ENCODE measurements at regions not wholly inside any gene's neighbourhood (a gene's known extent, or its start where the extent isn't known, plus 50 kb on each side); places are given as distances from the start of the nearest gene placed in this dataset.

GRCh38 chr1:67948151-67949080 is 102.0 kb downstream of the DIRAS3 start:
- DNase-seq (ENCODE audit: low read depth): peak; percentile 75

- DNase-seq (ENCODE audit: low read depth): no peak
Measured at GRCh38 chr1:67947114-67947513, 103.3 kb downstream of the DIRAS3 start.

GRCh38 chr1:67945733-67946374 is 104.6 kb downstream of the DIRAS3 start:
- no peak for DNase-seq (ENCODE audit: low read depth)

GRCh38 chr1:67942274-67942673 is 108.2 kb downstream of the DIRAS3 start:
- no peak for DNase-seq (ENCODE audit: low read depth)

- no peak for DNase-seq (ENCODE audit: low read depth)
Measured at GRCh38 chr1:67941746-67942145, 108.5 kb upstream of the GNG12 start.

GRCh38 chr1:67941155-67941554 is 107.9 kb upstream of the GNG12 start:
- no peak for DNase-seq (ENCODE audit: low read depth)

GRCh38 chr1:67939942-67940341 is 106.7 kb upstream of the GNG12 start:
- DNase-seq (ENCODE audit: low read depth): no peak

- DNase-seq (ENCODE audit: low read depth): no peak
Measured at GRCh38 chr1:67939186-67939743, 106.0 kb upstream of the GNG12 start.

- no peak for DNase-seq (ENCODE audit: low read depth)
Measured at GRCh38 chr1:67937651-67938050, 104.4 kb upstream of the GNG12 start.

GRCh38 chr1:67937010-67937409 is 103.7 kb upstream of the GNG12 start:
- no peak for DNase-seq (ENCODE audit: low read depth)

- DNase-seq (ENCODE audit: low read depth): no peak
Measured at GRCh38 chr1:67935560-67935959, 102.3 kb upstream of the GNG12 start.

GRCh38 chr1:67931198-67931597 is 97.9 kb upstream of the GNG12 start:
- DNase-seq (ENCODE audit: low read depth): no peak

- no peak for DNase-seq (ENCODE audit: low read depth)
Measured at GRCh38 chr1:67923074-67923473, 89.8 kb upstream of the GNG12 start.

GRCh38 chr1:67921725-67922489 is 88.6 kb upstream of the GNG12 start:
- DNase-seq (ENCODE audit: low read depth): no peak

GRCh38 chr1:67919274-67920072 is 86.2 kb upstream of the GNG12 start:
- no peak for DNase-seq (ENCODE audit: low read depth)

- DNase-seq (ENCODE audit: low read depth): no peak
Measured at GRCh38 chr1:67918067-67918466, 84.8 kb upstream of the GNG12 start.

GRCh38 chr1:67917006-67917405 is 83.7 kb upstream of the GNG12 start:
- no peak for DNase-seq (ENCODE audit: low read depth)

GRCh38 chr1:67916140-67916886 is 83.0 kb upstream of the GNG12 start:
- no peak for DNase-seq (ENCODE audit: low read depth)

- no peak for DNase-seq (ENCODE audit: low read depth)
Measured at GRCh38 chr1:67909776-67910175, 76.5 kb upstream of the GNG12 start.

GRCh38 chr1:67908250-67908936 is 75.1 kb upstream of the GNG12 start:
- DNase-seq (ENCODE audit: low read depth): no peak

Measured in RPMI7951 (cell line).